ENCODE measurements at regions not wholly inside any gene's neighbourhood (a gene's known extent, or its start where the extent isn't known, plus 50 kb on each side); places are given as distances from the start of the nearest gene placed in this dataset.

DNA sequence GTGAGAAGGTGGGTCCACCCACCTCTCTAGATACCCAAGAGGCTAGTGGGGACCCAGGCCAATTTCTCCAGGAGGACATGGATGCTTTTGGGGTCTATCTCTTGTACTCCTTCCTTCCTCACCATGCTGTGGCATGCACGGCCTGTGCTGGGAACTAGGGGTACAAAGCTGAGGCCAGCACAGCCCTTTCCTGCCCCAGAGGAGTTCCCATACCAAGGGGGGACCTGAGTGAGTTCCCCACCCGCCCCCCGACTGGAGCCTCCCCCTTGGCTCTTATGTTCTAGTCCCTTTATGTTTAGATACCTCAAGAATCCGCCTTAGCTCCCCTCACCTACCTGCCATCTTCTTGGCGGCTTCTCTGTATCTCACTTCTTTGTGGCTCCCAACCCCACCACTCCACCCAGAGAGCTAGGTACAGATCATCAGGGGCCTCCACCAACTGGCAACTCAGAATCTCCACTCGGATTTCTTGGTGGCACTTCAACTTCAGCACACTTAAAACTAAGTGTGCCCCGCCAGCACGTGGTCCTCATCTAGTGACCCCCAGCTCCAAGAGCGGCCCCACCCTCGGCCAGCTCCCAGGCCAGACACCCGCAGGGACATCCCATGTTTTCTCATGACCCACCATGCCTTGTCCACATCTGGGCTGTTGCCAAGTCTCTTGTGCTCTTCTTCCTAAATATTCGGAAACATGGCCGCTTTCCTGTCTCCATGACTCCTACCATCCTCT lies 115.2 kb upstream of the RTL1 start:
- no TSS peak for BruUV-seq (replicated peaks)
- 94% methylated on average over 5 of the region's 13 CpGs; no CpG with 5 or more reads in 1 of the 2 experiments for WGBS, 2 experiments (ENCODE audit: extremely low coverage in 2 of 2, insufficient read length in 1 of 2)
- POLR2A ChIA-PET (ENCODE audit: unreplicated experiment) = no interaction called here

More for the DNA sequence above, 115.2 kb upstream of the RTL1 start:
- no peak overlapping the region for H2BK5ac ChIP-seq (ENCODE audit: low read depth, low read length, poor library complexity, severe bottlenecking)
- H2AFZ ChIP-seq (replicated peaks; ENCODE audit: low read length, poor library complexity) = no peak overlapping the region
- no peaks in the 10 kb centered on the region for H3K9me3 ChIP-seq (ENCODE audit: control insufficient read depth, insufficient read depth, low read length)
- peaks cover 4 to 58% of the 10 kb centered on the region in 2 experiments; a peak in 3 of 4 replicates for H3K79me1 ChIP-seq (ENCODE audit: low read depth in 1 of 2, low read length in 2 of 2)
- no peak overlapping the region for H3K27ac ChIP-seq (ENCODE audit: insufficient read depth, low read length)
- H3K9ac ChIP-seq (ENCODE audit: low read depth, low read length) = no peak overlapping the region
- H3K4me2 ChIP-seq (ENCODE audit: low read depth, low read length) = no peak overlapping the region
- TF ChIP-seq RAD21 (IDR thresholded peaks at IDR 0.05; ENCODE audit: low read length) (no peak), MAZ (IDR thresholded peaks at IDR 0.05; ENCODE audit: borderline replicate concordance, low read depth, low read length) (no peak), POLR2A (IDR thresholded peaks at IDR 0.05; ENCODE audit: low read depth, low read length) (no peak), MAFK (IDR thresholded peaks at IDR 0.05; ENCODE audit: low read depth, low read length) (no peak)
- TF ChIP-seq, protein P1, sequence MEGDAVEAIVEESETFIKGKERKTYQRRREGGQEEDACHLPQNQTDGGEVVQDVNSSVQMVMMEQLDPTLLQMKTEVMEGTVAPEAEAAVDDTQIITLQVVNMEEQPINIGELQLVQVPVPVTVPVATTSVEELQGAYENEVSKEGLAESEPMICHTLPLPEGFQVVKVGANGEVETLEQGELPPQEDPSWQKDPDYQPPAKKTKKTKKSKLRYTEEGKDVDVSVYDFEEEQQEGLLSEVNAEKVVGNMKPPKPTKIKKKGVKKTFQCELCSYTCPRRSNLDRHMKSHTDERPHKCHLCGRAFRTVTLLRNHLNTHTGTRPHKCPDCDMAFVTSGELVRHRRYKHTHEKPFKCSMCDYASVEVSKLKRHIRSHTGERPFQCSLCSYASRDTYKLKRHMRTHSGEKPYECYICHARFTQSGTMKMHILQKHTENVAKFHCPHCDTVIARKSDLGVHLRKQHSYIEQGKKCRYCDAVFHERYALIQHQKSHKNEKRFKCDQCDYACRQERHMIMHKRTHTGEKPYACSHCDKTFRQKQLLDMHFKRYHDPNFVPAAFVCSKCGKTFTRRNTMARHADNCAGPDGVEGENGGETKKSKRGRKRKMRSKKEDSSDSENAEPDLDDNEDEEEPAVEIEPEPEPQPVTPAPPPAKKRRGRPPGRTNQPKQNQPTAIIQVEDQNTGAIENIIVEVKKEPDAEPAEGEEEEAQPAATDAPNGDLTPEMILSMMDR (conservative IDR thresholded peaks at IDR 0.05; ENCODE audit: low read depth, low read length) = no peak
- TF ChIP-seq, protein P2, sequence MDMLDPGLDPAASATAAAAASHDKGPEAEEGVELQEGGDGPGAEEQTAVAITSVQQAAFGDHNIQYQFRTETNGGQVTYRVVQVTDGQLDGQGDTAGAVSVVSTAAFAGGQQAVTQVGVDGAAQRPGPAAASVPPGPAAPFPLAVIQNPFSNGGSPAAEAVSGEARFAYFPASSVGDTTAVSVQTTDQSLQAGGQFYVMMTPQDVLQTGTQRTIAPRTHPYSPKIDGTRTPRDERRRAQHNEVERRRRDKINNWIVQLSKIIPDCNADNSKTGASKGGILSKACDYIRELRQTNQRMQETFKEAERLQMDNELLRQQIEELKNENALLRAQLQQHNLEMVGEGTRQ (IDR thresholded peaks at IDR 0.05; ENCODE audit: low read depth, low read length) = no peak
- TF ChIP-seq, protein P3, sequence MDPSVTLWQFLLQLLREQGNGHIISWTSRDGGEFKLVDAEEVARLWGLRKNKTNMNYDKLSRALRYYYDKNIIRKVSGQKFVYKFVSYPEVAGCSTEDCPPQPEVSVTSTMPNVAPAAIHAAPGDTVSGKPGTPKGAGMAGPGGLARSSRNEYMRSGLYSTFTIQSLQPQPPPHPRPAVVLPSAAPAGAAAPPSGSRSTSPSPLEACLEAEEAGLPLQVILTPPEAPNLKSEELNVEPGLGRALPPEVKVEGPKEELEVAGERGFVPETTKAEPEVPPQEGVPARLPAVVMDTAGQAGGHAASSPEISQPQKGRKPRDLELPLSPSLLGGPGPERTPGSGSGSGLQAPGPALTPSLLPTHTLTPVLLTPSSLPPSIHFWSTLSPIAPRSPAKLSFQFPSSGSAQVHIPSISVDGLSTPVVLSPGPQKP (IDR thresholded peaks at IDR 0.05; ENCODE audit: borderline replicate concordance, low read depth, low read length) = no peak
- H3K9me1 ChIP-seq (ENCODE audit: insufficient read depth, low read length) = peaks cover 15% of the 10 kb centered on the region
- H4K8ac ChIP-seq (ENCODE audit: low read depth in 2 of 2, low read length in 2 of 2) = no peak overlapping the region
- ATAC-seq (ENCODE audit: low read depth) (no peak), DNase-seq (no peak)
- CTCF ChIA-PET = no interaction called here
- no peak overlapping the region for H3K4ac ChIP-seq (ENCODE audit: low read depth, low read length)
- no peak overlapping the region for H3K56ac ChIP-seq (ENCODE audit: extremely low read depth, insufficient read depth, low read length)
- H2BK15ac ChIP-seq (ENCODE audit: low read depth, low read length) = no peak overlapping the region
- no peak overlapping the region for H2BK20ac ChIP-seq (ENCODE audit: low read depth, low read length)
- dilution Hi-C loops (cut with HindIII; ENCODE audit: low sequenced_read_pairs, unreplicated experiment) = no loop called here
- no peak overlapping the region for H3K4me3 ChIP-seq (ENCODE audit: insufficient read depth, low read depth, low read length)
- no peak overlapping the region for H4K5ac ChIP-seq (ENCODE audit: low read depth, low read length)
- H2AK5ac ChIP-seq (ENCODE audit: low read depth, low read length) = no peak overlapping the region
- no peak overlapping the region for H2BK120ac ChIP-seq (ENCODE audit: low read depth, low read length)
- no peak overlapping the region for H3K14ac ChIP-seq (replicated peaks; ENCODE audit: low read depth, low read length)
- in situ Hi-C loops (cut with MboI; ENCODE audit: low sequenced_read_pairs) = no loop called here
- H3K36me3 ChIP-seq (ENCODE audit: control insufficient read depth, insufficient read depth, low read length) = peaks cover 48% of the 10 kb centered on the region
- H4K20me1 ChIP-seq (ENCODE audit: insufficient read depth, low read length) = peaks cover 72% of the 10 kb centered on the region
- H3K4me1 ChIP-seq (ENCODE audit: control insufficient read depth, insufficient read depth, low read length) = no peaks in the 10 kb centered on the region
- no peak overlapping the region for H3K18ac ChIP-seq (ENCODE audit: low read depth, low read length)
- no peak overlapping the region for H4K91ac ChIP-seq (ENCODE audit: insufficient read depth, low read depth, low read length)
- intact Hi-C loops (cut with micrococcal nuclease) = no loop called here
- no peak overlapping the region for H2AK9ac ChIP-seq (replicated peaks; ENCODE audit: low read depth, low read length, poor library complexity)
- no peak overlapping the region for H3K23ac ChIP-seq (ENCODE audit: low read depth, low read length)
- H3K27me3 ChIP-seq (ENCODE audit: control insufficient read depth, insufficient read depth, low read length) = no peaks in the 10 kb centered on the region
